ENCODE measurements at regions not wholly inside any gene's neighbourhood (a gene's known extent, or its start where the extent isn't known, plus 50 kb on each side); places are given as distances from the start of the nearest gene placed in this dataset.

- Histone ChIP-seq H3K27ac (ENCODE audit: low read length) (no peak overlapping the region), H3K36me3 (replicated peaks; ENCODE audit: low read depth, low read length) (no peaks in the 10 kb centered on the region), H2AFZ (ENCODE audit: low read depth, low read length) (no peak overlapping the region), H3K9me3 (ENCODE audit: insufficient read depth, low read length) (no peaks in the 10 kb centered on the region), H3K79me2 (ENCODE audit: low read length) (no peaks in the 10 kb centered on the region), H3K4me2 (ENCODE audit: low read length) (no peak overlapping the region), H3K4me1 (ENCODE audit: low read length) (no peaks in the 10 kb centered on the region), H3K9ac (ENCODE audit: low read length) (no peak overlapping the region), H3K27me3 (ENCODE audit: low read depth, low read length) (no peaks in the 10 kb centered on the region; the same call in 1 of the 2 replicates), H4K20me1 (ENCODE audit: insufficient read depth, low read length) (no peaks in the 10 kb centered on the region), H3K4me3 (ENCODE audit: low read length) (no peak overlapping the region)
- TF ChIP-seq CTCF (IDR thresholded peaks at IDR 0.05; ENCODE audit: low read depth, low read length) (no peak), EZH2phosphoT487 (IDR thresholded peaks at IDR 0.05; ENCODE audit: low read depth) (no peak)
Observed at GRCh38 chr1:201626629-201627275, 87.8 kb downstream of the NAV1 start.

- Histone ChIP-seq H3K9ac (ENCODE audit: low read length) (no peak overlapping the region), H3K79me2 (ENCODE audit: low read length) (no peaks in the 10 kb centered on the region), H3K36me3 (replicated peaks; ENCODE audit: low read depth, low read length) (no peaks in the 10 kb centered on the region), H3K4me1 (ENCODE audit: low read length) (no peaks in the 10 kb centered on the region; the same call in 1 of the 2 replicates), H3K4me3 (ENCODE audit: low read length) (no peak overlapping the region), H3K4me2 (ENCODE audit: low read length) (no peak overlapping the region), H3K9me3 (ENCODE audit: insufficient read depth, low read length) (no peaks in the 10 kb centered on the region), H2AFZ (ENCODE audit: low read depth, low read length) (no peak overlapping the region), H3K27me3 (ENCODE audit: low read depth, low read length) (peaks cover 8% of the 10 kb centered on the region; the same call in 1 of the 2 replicates), H4K20me1 (ENCODE audit: insufficient read depth, low read length) (no peaks in the 10 kb centered on the region), H3K27ac (ENCODE audit: low read length) (no peak overlapping the region)
- TF ChIP-seq EZH2phosphoT487 (IDR thresholded peaks at IDR 0.05; ENCODE audit: low read depth) (no peak), CTCF (IDR thresholded peaks at IDR 0.05; ENCODE audit: low read depth, low read length) (no peak)
Observed at GRCh38 chr1:201628490-201628889, 89.6 kb downstream of the NAV1 start.

- Histone ChIP-seq H3K27me3 (ENCODE audit: low read depth, low read length) (peaks cover 20% of the 10 kb centered on the region; the same call in 1 of the 2 replicates), H3K36me3 (replicated peaks; ENCODE audit: low read depth, low read length) (no peaks in the 10 kb centered on the region), H3K4me2 (ENCODE audit: low read length) (no peak overlapping the region), H3K27ac (ENCODE audit: low read length) (no peak overlapping the region), H2AFZ (ENCODE audit: low read depth, low read length) (no peak overlapping the region), H3K4me3 (ENCODE audit: low read length) (no peak overlapping the region), H3K9ac (ENCODE audit: low read length) (no peak overlapping the region), H4K20me1 (ENCODE audit: insufficient read depth, low read length) (no peaks in the 10 kb centered on the region), H3K79me2 (ENCODE audit: low read length) (no peaks in the 10 kb centered on the region), H3K4me1 (ENCODE audit: low read length) (no peaks in the 10 kb centered on the region; the same call in 1 of the 2 replicates), H3K9me3 (ENCODE audit: insufficient read depth, low read length) (no peaks in the 10 kb centered on the region)
- TF ChIP-seq CTCF (IDR thresholded peaks at IDR 0.05; ENCODE audit: low read depth, low read length): no peak
- TF ChIP-seq EZH2phosphoT487 (IDR thresholded peaks at IDR 0.05; ENCODE audit: low read depth): no peak
Observed at GRCh38 chr1:201630582-201630981, 91.7 kb downstream of the NAV1 start.

- Histone ChIP-seq H3K4me3 (ENCODE audit: low read length) (no peak overlapping the region), H2AFZ (ENCODE audit: low read depth, low read length) (no peak overlapping the region), H3K9ac (ENCODE audit: low read length) (no peak overlapping the region), H3K9me3 (ENCODE audit: insufficient read depth, low read length) (no peaks in the 10 kb centered on the region), H3K36me3 (replicated peaks; ENCODE audit: low read depth, low read length) (no peaks in the 10 kb centered on the region), H3K27me3 (ENCODE audit: low read depth, low read length) (peaks cover 24% of the 10 kb centered on the region; the same call in 1 of the 2 replicates), H4K20me1 (ENCODE audit: insufficient read depth, low read length) (no peaks in the 10 kb centered on the region), H3K79me2 (ENCODE audit: low read length) (no peaks in the 10 kb centered on the region), H3K27ac (ENCODE audit: low read length) (no peak overlapping the region), H3K4me2 (ENCODE audit: low read length) (no peak overlapping the region), H3K4me1 (ENCODE audit: low read length) (no peaks in the 10 kb centered on the region; the same call in 1 of the 2 replicates)
- TF ChIP-seq CTCF (IDR thresholded peaks at IDR 0.05; ENCODE audit: low read depth, low read length) (no peak), EZH2phosphoT487 (IDR thresholded peaks at IDR 0.05; ENCODE audit: low read depth) (no peak)
Observed at GRCh38 chr1:201631037-201631436, 92.1 kb downstream of the NAV1 start.

Measured in OCI-LY3 (cell line).